NCI-H526 treated with DMSO at 0.1 percent for 48 hours (cell line): ENCODE measurements at regions not wholly inside any gene's neighbourhood (a gene's known extent, or its start where the extent isn't known, plus 50 kb on each side); places are given as distances from the start of the nearest gene placed in this dataset.
"Not testable (repeated sequence)": the region's sequence is repeated elsewhere in the genome, so short reads cannot be mapped to it uniquely, and the experiment has no call there.

Experiments
- DNase-seq: peaks from one replicate; lab custom pipeline; 2025; lab: John Stamatoyannopoulos, UW

GRCh38 chr12:88368077-88368476 is 212.2 kb downstream of the KITLG start:
- not testable (repeated sequence) for DNase-seq

- no peak for DNase-seq
Observed at GRCh38 chr12:88371416-88372183, 208.7 kb downstream of the KITLG start.

- no peak for DNase-seq
Observed at GRCh38 chr12:88375306-88376305, 204.7 kb downstream of the KITLG start.

- DNase-seq, result no peak
Observed at GRCh38 chr12:88377973-88378372, 202.3 kb downstream of the KITLG start.

DNA sequence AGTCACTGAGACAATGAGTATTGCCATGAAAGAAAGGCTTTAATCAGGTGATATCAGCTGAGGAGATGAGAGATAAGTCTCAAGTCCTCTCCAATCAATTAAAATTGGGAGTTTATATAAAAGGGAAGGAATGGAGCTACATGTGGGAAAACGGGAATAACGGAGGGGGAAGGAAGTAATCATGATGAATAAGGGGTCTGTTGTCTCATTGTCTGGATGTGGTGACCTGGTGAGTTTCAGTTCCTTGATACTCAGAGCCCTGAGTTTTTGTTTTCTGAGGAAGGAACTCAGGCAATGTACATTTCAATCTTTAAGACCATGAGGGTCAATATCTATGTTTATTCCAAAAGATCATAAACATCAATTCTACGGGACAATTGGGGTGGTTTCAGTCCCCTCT is 198.8 kb downstream of the KITLG start:
- no peak for DNase-seq

GRCh38 chr12:88383405-88383804 is 196.9 kb downstream of the KITLG start:
- no peak for DNase-seq

DNA sequence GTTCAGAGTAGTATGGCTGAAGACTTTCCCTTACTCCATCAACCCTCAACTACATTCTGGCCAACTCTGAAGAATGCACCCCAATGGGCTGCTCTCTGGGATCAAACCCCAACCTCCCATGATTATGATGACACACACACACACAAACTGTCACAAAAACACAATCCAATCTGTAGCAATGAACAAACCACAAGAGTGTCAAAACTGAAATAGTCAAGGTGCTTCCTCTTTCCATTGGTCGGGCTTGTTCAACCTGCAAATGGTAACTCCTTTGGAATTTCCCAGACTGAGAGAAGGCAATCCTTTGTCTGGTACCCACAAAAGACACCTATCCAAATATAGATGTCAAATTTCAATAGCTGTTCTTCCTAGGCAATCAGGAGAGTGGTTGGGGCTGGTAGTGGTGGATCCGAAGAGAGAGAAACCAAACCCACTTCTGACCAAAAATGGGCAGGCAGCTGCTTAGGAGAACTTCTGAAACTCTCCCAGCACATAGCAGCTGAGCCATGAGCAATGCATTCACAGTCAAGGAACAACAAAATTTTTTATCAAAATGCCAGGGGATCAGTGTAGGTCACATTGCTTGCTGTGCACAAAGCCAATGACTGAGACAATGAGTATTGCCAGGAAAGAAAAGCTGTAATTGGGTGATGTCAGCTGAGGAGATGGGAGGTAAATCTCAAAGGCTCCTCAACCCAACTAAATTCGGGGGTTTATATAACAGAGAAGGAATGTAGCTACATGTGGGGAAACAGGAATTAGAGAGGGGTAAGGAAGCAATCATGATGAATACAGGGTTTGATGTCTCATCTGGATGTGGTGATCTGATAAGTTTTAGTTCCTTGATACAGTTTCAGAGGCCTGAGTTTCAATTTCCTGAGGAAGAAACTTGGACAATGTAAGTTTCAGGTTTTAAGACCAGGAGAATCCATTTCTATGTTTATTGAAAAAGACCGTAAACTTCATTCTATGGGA is 191.4 kb downstream of the KITLG start:
- DNase-seq, result no peak

DNA sequence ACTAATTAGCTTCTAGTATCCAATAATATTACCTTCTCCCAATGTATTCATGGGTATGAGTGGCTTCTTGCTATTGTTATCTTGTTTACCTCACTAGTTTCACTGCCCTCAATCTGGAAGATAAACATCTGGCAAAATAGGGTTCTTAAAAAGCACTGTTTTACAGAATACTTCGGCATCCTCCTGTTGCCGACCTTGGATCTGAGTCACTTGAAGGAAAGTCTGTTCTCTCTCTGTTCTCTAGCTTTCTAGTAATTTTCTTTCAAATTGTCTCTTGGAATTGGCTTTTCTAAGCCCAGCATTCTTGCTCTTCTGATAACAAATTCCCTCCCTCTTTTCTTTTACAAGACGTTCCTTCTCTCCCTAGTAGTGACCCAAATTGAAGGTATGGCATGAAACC is 189.5 kb downstream of the KITLG start:
- no peak for DNase-seq

DNA sequence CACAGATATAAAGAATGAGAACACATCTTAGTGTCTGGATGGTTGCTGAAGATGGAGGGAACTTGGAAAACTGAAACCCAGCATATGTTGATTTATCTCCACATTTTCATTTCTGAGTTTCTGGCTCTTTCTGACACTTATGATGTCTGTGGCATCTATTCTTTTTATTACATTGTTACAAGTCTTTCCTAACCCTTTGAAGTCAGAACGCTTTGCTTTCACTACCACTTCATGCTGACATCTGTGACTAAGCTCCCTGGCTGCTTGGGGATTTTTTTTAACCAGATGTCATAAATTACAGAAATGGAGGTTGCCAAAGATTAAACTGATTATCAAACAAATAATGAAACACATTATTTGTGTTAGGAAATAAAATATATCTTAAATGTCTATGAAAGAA is 188.7 kb downstream of the KITLG start:
- DNase-seq, result no peak

DNA sequence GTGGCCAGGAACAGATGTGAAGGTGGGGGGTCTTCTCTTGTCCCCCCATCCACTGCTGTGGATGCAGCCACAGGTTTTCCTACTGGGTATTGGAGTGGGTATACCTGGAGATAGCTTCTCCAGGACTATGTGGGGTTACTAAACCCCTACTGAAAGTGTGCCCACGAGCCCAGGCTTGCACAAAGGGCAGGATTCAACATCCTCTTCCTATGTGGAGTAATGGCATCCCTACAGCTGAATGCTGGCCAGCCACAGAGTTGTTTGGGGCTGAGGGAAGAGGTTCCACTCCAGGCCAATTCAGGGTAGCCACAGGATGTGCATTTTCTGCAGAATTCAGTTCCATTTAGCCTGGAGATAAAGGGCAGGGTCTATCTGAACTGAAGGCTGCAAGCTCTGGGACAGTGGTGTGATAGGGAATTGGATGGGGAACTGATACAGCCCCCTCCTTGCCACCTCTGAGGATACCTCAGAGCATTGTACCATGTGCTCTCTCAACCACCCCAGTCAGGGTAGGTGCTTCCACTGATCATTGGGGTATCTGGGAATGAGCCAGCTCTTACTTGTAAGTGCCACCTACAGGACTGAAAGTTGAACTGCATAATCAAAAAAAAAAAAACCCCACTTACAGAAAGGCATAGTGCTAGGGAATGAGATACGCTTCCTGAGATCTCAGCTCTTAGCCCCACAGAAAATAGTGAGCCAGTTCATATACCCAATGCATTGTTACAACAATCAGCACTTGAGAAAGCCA is 187.1 kb downstream of the KITLG start:
- DNase-seq, result no peak

DNA sequence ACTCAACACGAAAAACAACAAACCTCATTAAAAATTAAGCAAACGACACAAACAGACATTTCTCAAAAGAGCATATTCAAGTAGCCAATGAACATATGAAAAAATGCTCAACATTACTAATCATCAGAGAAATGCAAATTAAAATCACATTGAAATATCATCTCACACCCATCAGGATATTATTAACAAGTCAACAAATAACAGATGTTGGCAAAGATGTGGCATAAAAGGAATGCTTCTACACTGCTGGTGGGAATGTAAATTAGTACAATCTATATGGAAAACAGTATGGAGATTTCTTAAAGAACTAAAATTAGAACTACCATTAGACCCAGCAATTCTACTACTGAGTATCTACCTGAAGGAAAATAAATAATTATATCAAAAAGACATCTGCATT is 182.2 kb downstream of the KITLG start:
- peak; percentile 45 for DNase-seq

DNA sequence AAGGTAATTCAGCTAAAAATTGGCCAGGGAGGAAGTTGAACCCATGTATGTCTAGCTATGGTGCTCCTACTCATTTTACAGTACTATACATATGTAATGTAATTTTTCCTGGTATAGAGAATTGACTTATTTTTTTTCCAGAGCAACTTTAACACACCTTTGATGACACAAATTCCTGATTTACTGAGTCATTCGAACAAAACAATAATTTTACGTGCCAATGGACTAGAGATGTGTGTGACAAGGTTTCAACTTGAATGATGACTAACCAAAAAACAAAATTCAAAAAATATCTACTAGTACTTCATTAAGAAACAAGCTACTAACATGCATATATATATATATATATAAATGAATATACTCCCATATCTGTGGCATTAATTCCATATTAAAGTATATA is 180.5 kb downstream of the KITLG start:
- no peak for DNase-seq

GRCh38 chr12:88400302-88400701 is 180.0 kb downstream of the KITLG start:
- no peak for DNase-seq

- no peak for DNase-seq
Observed at GRCh38 chr12:88401155-88401554, 179.1 kb downstream of the KITLG start.

GRCh38 chr12:88406905-88407304 is 173.4 kb downstream of the KITLG start:
- no peak for DNase-seq

DNA sequence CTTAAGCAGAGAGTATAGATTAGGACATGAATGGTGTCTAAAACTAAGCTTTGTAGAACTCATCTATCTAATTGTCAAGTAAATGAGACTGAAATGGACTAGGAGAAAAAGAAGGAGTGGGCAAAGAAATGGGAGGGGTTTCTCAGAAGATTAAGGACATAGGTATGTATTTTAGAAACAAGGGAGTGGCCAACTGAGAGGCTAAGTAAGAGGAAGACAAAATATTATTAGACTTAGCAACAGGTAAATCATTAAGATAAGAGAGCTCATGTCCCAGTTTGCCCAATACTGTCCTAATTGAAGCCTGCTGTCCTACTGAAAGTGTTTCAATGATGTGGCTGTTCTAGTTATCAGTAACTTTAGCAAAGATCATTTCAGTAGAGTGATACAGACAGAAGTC is 171.4 kb downstream of the KITLG start:
- no peak for DNase-seq

GRCh38 chr12:88409257-88409656 is 171.0 kb downstream of the KITLG start:
- DNase-seq, result no peak

GRCh38 chr12:88411689-88412088 is 168.6 kb downstream of the KITLG start:
- no peak for DNase-seq

DNA sequence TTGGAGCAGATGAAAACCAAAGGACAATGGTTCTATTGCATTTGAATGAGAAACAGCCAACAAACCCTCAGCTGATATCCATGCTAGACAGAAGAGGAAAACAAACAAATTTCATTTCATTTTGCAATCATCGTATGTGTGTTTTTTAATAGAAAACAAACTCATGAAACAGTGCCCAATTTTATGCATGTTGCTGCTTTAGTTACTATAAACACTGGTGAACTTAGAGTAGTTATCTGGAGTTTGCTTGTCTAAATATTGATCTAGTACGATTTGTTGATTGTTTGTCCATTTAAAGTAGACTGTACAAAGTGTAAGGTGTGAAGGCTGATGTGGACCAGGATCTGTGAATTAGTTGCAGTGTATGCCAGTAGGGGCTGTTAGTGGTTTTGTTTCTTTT is 166.6 kb downstream of the KITLG start:
- no peak for DNase-seq

- DNase-seq, result no peak
Observed at GRCh38 chr12:88416155-88416554, 164.1 kb downstream of the KITLG start.

DNA sequence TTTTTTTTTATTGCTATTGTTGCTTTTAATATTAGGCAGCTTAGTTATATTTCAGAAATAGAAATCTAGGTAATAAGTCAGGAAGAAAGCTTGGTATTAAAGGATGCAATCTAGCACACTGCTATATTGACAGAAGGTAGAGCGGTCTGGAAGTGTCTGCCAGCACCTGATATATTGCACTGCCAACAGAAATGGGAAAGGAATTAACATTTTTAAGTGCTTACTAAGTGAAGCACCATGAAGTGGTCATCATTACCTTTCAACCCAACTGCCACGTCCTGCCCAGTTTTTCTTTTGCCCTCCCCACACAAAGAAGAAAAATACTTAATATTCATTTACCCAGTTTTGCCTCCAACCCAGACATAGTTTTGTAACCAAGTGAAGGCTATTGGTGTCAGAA is 163.5 kb downstream of the KITLG start:
- DNase-seq, result no peak
